PC-3 (cell line): ENCODE measurements at regions not wholly inside any gene's neighbourhood (a gene's known extent, or its start where the extent isn't known, plus 50 kb on each side); places are given as distances from the start of the nearest gene placed in this dataset.
"Not testable (repeated sequence)": the region's sequence is repeated elsewhere in the genome, so short reads cannot be mapped to it uniquely, and the experiment has no call there.

ENCODE experiments used
- EZH2phosphoT487 ChIP-seq: fragments of 300-600 bp; sonication (generic); IDR thresholded peaks from 2 replicates; pipeline ENCODE4 v1.6.1; 2018; ENCODE audit warnings: mild to moderate bottlenecking, antibody characterized with exemption, low read length, borderline replicate concordance
- TF ChIP-seq, protein P1 (sequence below): fragments of 300-600 bp; sonication (generic); conservative IDR thresholded peaks from 2 replicates; pipeline ENCODE4 v1.5.1; 2017; ENCODE audit warnings: antibody characterized with exemption, low read depth, mild to moderate bottlenecking, low read length

DNA sequence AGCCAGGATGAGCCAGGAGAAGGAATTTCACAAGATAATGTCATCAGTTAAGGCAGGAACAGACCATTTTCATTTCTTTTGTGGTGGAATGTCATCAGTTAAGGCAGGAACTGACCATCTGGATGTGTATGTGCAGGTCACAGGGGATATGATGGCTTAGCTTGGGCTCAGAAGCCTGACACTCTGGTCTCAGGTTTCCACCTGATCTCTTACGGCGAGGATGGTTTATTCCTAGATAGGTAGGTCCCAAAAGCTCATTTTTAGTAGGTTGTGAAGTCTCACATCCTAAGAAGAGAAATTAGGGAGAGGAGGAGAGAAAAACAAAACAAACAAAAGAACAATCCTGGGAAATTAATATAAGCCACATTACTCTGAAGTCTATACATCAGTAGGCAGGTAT is 311.7 kb upstream of the RGS17 start:
- TF ChIP-seq, protein P1, sequence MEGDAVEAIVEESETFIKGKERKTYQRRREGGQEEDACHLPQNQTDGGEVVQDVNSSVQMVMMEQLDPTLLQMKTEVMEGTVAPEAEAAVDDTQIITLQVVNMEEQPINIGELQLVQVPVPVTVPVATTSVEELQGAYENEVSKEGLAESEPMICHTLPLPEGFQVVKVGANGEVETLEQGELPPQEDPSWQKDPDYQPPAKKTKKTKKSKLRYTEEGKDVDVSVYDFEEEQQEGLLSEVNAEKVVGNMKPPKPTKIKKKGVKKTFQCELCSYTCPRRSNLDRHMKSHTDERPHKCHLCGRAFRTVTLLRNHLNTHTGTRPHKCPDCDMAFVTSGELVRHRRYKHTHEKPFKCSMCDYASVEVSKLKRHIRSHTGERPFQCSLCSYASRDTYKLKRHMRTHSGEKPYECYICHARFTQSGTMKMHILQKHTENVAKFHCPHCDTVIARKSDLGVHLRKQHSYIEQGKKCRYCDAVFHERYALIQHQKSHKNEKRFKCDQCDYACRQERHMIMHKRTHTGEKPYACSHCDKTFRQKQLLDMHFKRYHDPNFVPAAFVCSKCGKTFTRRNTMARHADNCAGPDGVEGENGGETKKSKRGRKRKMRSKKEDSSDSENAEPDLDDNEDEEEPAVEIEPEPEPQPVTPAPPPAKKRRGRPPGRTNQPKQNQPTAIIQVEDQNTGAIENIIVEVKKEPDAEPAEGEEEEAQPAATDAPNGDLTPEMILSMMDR: not testable (repeated sequence)
- TF ChIP-seq EZH2phosphoT487: not testable (repeated sequence)
